ENCODE measurements at regions not wholly inside any gene's neighbourhood (a gene's known extent, or its start where the extent isn't known, plus 50 kb on each side); places are given as distances from the start of the nearest gene placed in this dataset.

- ATAC-seq (no peak), DNase-seq (no peak)
- intact Hi-C loops (cut with DNase I), result no loop called here
- Histone ChIP-seq H3K9me3 (no peaks in the 10 kb centered on the region), H3K4me3 (no peak overlapping the region), H3K36me3 (no peaks in the 10 kb centered on the region), H3K27me3 (no peaks in the 10 kb centered on the region), H3K27ac (no peak overlapping the region), H3K4me1 (no peaks in the 10 kb centered on the region)
- TF ChIP-seq, protein P1, sequence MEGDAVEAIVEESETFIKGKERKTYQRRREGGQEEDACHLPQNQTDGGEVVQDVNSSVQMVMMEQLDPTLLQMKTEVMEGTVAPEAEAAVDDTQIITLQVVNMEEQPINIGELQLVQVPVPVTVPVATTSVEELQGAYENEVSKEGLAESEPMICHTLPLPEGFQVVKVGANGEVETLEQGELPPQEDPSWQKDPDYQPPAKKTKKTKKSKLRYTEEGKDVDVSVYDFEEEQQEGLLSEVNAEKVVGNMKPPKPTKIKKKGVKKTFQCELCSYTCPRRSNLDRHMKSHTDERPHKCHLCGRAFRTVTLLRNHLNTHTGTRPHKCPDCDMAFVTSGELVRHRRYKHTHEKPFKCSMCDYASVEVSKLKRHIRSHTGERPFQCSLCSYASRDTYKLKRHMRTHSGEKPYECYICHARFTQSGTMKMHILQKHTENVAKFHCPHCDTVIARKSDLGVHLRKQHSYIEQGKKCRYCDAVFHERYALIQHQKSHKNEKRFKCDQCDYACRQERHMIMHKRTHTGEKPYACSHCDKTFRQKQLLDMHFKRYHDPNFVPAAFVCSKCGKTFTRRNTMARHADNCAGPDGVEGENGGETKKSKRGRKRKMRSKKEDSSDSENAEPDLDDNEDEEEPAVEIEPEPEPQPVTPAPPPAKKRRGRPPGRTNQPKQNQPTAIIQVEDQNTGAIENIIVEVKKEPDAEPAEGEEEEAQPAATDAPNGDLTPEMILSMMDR (IDR thresholded peaks at IDR 0.05), result no peak
Observed at GRCh38 chr16:25509456-25509855, 182.3 kb upstream of the HS3ST4 start.

- intact Hi-C loops (cut with DNase I), result no loop called here
- Histone ChIP-seq H3K4me3 (no peak overlapping the region), H3K36me3 (no peaks in the 10 kb centered on the region), H3K4me1 (no peaks in the 10 kb centered on the region), H3K27me3 (no peaks in the 10 kb centered on the region), H3K9me3 (no peaks in the 10 kb centered on the region), H3K27ac (no peak overlapping the region)
- ATAC-seq, result no peak
- no peak for DNase-seq
- TF ChIP-seq, protein P1 (IDR thresholded peaks at IDR 0.05), result no peak
Observed at GRCh38 chr16:25501530-25502255, 190.1 kb upstream of the HS3ST4 start.

- Histone ChIP-seq H3K27me3 (no peaks in the 10 kb centered on the region), H3K36me3 (no peaks in the 10 kb centered on the region), H3K9me3 (no peaks in the 10 kb centered on the region), H3K4me3 (no peak overlapping the region), H3K4me1 (no peaks in the 10 kb centered on the region), H3K27ac (no peak overlapping the region)
- TF ChIP-seq, protein P1 (IDR thresholded peaks at IDR 0.05), result no peak
- DNase-seq (no peak), ATAC-seq (no peak)
- intact Hi-C loops (cut with DNase I), result no loop called here
Observed at GRCh38 chr16:25494292-25494691, 197.5 kb upstream of the HS3ST4 start.

- no peaks in the 10 kb centered on the region for H3K9me3 ChIP-seq
- no peaks in the 10 kb centered on the region for H3K36me3 ChIP-seq
- no peak overlapping the region for H3K27ac ChIP-seq
- DNase-seq (no peak), ATAC-seq (no peak)
- no peaks in the 10 kb centered on the region for H3K27me3 ChIP-seq
- H3K4me1 ChIP-seq, result no peaks in the 10 kb centered on the region
- no peak overlapping the region for H3K4me3 ChIP-seq
- TF ChIP-seq, protein P1 (IDR thresholded peaks at IDR 0.05), result no peak
- intact Hi-C loops (cut with DNase I), result no loop called here
Observed at GRCh38 chr16:25493136-25493811, 198.5 kb upstream of the HS3ST4 start.

GRCh38 chr16:25488435-25488834 is 203.3 kb upstream of the HS3ST4 start:
- Histone ChIP-seq H3K27ac (no peak overlapping the region), H3K27me3 (no peaks in the 10 kb centered on the region), H3K9me3 (no peaks in the 10 kb centered on the region), H3K36me3 (no peaks in the 10 kb centered on the region), H3K4me3 (no peak overlapping the region), H3K4me1 (no peaks in the 10 kb centered on the region)
- TF ChIP-seq, protein P1 (IDR thresholded peaks at IDR 0.05), result no peak
- DNase-seq, result no peak
- intact Hi-C loops (cut with DNase I), result no loop called here
- ATAC-seq, result no peak
